NCI-H1417 (cell line): ENCODE measurements at regions not wholly inside any gene's neighbourhood (a gene's known extent, or its start where the extent isn't known, plus 50 kb on each side); places are given as distances from the start of the nearest gene placed in this dataset.

ENCODE experiments used
- DNase-seq, 3 experiments: peaks; one replicate each; lab custom pipeline; 2025; lab: John Stamatoyannopoulos, UW

- no peak for DNase-seq
These were observed 882.9 kb downstream of the RPA4 start for GRCh38 chrX:97766501-97767095.

- no peak for DNase-seq
These were observed 903.6 kb downstream of the RPA4 start for GRCh38 chrX:97787311-97787710.

GRCh38 chrX:97787849-97788248 lies 904.1 kb downstream of the RPA4 start:
- no peak for DNase-seq

- no peak for DNase-seq
These were observed 907.1 kb downstream of the RPA4 start for GRCh38 chrX:97790850-97791249.

- DNase-seq, result no peak
These were observed 913.4 kb downstream of the RPA4 start for GRCh38 chrX:97797076-97797475.

- no peak for DNase-seq
These were observed 922.5 kb downstream of the RPA4 start for GRCh38 chrX:97806238-97806637.

- DNase-seq, result no peak
These were observed 923.2 kb downstream of the RPA4 start for GRCh38 chrX:97806946-97807345.

GRCh38 chrX:97820170-97820569 lies 936.5 kb downstream of the RPA4 start:
- DNase-seq, result no peak

GRCh38 chrX:97828471-97828870 lies 944.8 kb downstream of the RPA4 start:
- DNase-seq, result no peak

- no peak for DNase-seq
These were observed 952.3 kb downstream of the RPA4 start for GRCh38 chrX:97835969-97836368.

- DNase-seq, result no peak
These were observed 958.0 kb downstream of the RPA4 start for GRCh38 chrX:97841544-97842179.

- DNase-seq, result no peak
These were observed 958.9 kb downstream of the RPA4 start for GRCh38 chrX:97842468-97843199.

- DNase-seq, result no peak
These were observed 959.6 kb downstream of the RPA4 start for GRCh38 chrX:97843200-97843811.

- DNase-seq, result no peak
These were observed 960.5 kb downstream of the RPA4 start for GRCh38 chrX:97844161-97844560.

- DNase-seq, result no peak
These were observed 961.2 kb downstream of the RPA4 start for GRCh38 chrX:97844943-97845342.

- DNase-seq, result no peak
These were observed 961.7 kb downstream of the RPA4 start for GRCh38 chrX:97845451-97845850.

- DNase-seq, result no peak
These were observed 962.5 kb downstream of the RPA4 start for GRCh38 chrX:97846228-97846627.

- no peak for DNase-seq
These were observed 963.1 kb downstream of the RPA4 start for GRCh38 chrX:97846718-97847237.

GRCh38 chrX:97847885-97848679 lies 964.4 kb downstream of the RPA4 start:
- no peak for DNase-seq

GRCh38 chrX:97849951-97850350 lies 966.2 kb downstream of the RPA4 start:
- no peak for DNase-seq

- no peak for DNase-seq
These were observed 967.2 kb downstream of the RPA4 start for GRCh38 chrX:97850911-97851310.

GRCh38 chrX:97854086-97854485 lies 970.4 kb downstream of the RPA4 start:
- DNase-seq, result no peak
